ENCODE measurements at regions not wholly inside any gene's neighbourhood (a gene's known extent, or its start where the extent isn't known, plus 50 kb on each side); places are given as distances from the start of the nearest gene placed in this dataset.

- TF ChIP-seq KAT7 (CRISPR knock-in tag; IDR thresholded peaks at IDR 0.05; ENCODE audit: borderline replicate concordance) (no peak), ATF3 (CRISPR knock-in tag; conservative IDR thresholded peaks at IDR 0.05) (no peak), CREB1 (CRISPR knock-in tag; IDR thresholded peaks at IDR 0.05) (no peak), CREM (CRISPR knock-in tag; IDR thresholded peaks at IDR 0.05) (no peak), ETV6 (CRISPR knock-in tag; IDR thresholded peaks at IDR 0.05) (no peak), CTCF (IDR thresholded peaks at IDR 0.05) (no peak), PRDM15 (CRISPR knock-in tag; IDR thresholded peaks at IDR 0.05) (no peak), ZNF121 (CRISPR knock-in tag; IDR thresholded peaks at IDR 0.05) (no peak), SP1 (CRISPR knock-in tag; conservative IDR thresholded peaks at IDR 0.05) (no peak), GABPB1 (CRISPR knock-in tag; IDR thresholded peaks at IDR 0.05) (no peak)
- TF ChIP-seq, protein P1, sequence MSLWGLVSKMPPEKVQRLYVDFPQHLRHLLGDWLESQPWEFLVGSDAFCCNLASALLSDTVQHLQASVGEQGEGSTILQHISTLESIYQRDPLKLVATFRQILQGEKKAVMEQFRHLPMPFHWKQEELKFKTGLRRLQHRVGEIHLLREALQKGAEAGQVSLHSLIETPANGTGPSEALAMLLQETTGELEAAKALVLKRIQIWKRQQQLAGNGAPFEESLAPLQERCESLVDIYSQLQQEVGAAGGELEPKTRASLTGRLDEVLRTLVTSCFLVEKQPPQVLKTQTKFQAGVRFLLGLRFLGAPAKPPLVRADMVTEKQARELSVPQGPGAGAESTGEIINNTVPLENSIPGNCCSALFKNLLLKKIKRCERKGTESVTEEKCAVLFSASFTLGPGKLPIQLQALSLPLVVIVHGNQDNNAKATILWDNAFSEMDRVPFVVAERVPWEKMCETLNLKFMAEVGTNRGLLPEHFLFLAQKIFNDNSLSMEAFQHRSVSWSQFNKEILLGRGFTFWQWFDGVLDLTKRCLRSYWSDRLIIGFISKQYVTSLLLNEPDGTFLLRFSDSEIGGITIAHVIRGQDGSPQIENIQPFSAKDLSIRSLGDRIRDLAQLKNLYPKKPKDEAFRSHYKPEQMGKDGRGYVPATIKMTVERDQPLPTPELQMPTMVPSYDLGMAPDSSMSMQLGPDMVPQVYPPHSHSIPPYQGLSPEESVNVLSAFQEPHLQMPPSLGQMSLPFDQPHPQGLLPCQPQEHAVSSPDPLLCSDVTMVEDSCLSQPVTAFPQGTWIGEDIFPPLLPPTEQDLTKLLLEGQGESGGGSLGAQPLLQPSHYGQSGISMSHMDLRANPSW (CRISPR knock-in tag; conservative IDR thresholded peaks at IDR 0.05; ENCODE audit: low read depth), result no peak
Measured at GRCh38 chr16:79265701-79266100, 334.8 kb downstream of the MAF start.
